GM12878 (cell line): ENCODE measurements at regions not wholly inside any gene's neighbourhood (a gene's known extent, or its start where the extent isn't known, plus 50 kb on each side); places are given as distances from the start of the nearest gene placed in this dataset.

ENCODE experiments used
- ATAC-seq: fragments of 200-7000 bp; cut with Tn5 transposase; 3 replicates; pipeline ENCODE4 v1.9.1; 2020; ENCODE audit warnings: mild to moderate bottlenecking, moderate library complexity
- BruUV-seq: library from RNA; stranded (reverse); fragments of 400-500 nt; replicated peaks from 2 replicates; lab custom pipeline; 2021; lab: Mats Ljungman, UMichigan
- CTCF ChIA-PET: fragments of 300-600 bp; sonication (Branson Sonifier 250); formaldehyde crosslinking; extraction: SDS; loops from one replicate; lab custom pipeline; 2021; ENCODE audit warnings: inconsistent platforms; lab: Yijun Ruan, JAX
- POLR2A ChIA-PET: fragments of 350-600 bp; formaldehyde crosslinking; extraction: SDS; loops from one replicate; lab custom pipeline; 2021; ENCODE audit warnings: inconsistent platforms; lab: Charles Lee
- RAD21 ChIA-PET: fragments of 300-600 bp; sonication (Branson Sonifier 250); formaldehyde crosslinking; loops from one replicate; lab custom pipeline; 2023; ENCODE audit warnings: antibody characterized with exemption; ENCODE audit not compliant: unreplicated experiment; lab: Charles Lee
- SMC1A ChIA-PET: fragments of 300-600 bp; sonication (Branson Sonifier 250); formaldehyde crosslinking; loops from one replicate; lab custom pipeline; 2023; ENCODE audit not compliant: unreplicated experiment, uncharacterized antibody; lab: Charles Lee
- DNase-seq: peaks from one replicate; pipeline ENCODE4 v3.0.0-alpha.2; 2011; ENCODE audit warnings: low read depth, low spot score
- FAIRE-seq: peaks from 3 replicates; lab custom pipeline; 2011; peaks lifted over from hg19 to GRCh38; lab: Jason Lieb, UNC
- H2AFZ ChIP-seq: 2 replicates; pipeline ENCODE4 v1.6.0; 2011; ENCODE audit warnings: low read depth, low read length, control low read depth; ENCODE audit not compliant: control insufficient read depth
- H3K27ac ChIP-seq: 2 replicates; pipeline ENCODE4 v1.5.1; 2011; ENCODE audit warnings: control low read depth; ENCODE audit not compliant: control insufficient read depth, insufficient read depth
- H3K27me3 ChIP-seq, 2 experiments: replicated peaks in 1 of 2; 2 replicates each; pipeline versions ENCODE4 v1.6.0 to v1.6.1; 2011; ENCODE audit warnings: low read length in 1 of 2; ENCODE audit not compliant: control insufficient read depth in 2 of 2, insufficient read depth in 2 of 2
- H3K36me3 ChIP-seq, 2 experiments: 2 replicates each; pipeline ENCODE4 v1.5.1; 2011; ENCODE audit warnings: low read length in 1 of 2; ENCODE audit not compliant: control insufficient read depth in 2 of 2, insufficient read depth in 2 of 2
- H3K4me1 ChIP-seq: 2 replicates; pipeline ENCODE4 v1.6.1; 2011; ENCODE audit warnings: mild to moderate bottlenecking, low read length, moderate library complexity, mixed read lengths; ENCODE audit not compliant: control insufficient read depth, insufficient read depth
- H3K4me2 ChIP-seq: 2 replicates; pipeline ENCODE4 v1.6.0; 2011; ENCODE audit warnings: control low read depth; ENCODE audit not compliant: control insufficient read depth, insufficient read depth
- H3K4me3 ChIP-seq: fragments of 200-600 bp; sonication (generic); 2 replicates; pipeline ENCODE4 v1.5.1; 2016
- H3K79me2 ChIP-seq: 2 replicates; pipeline ENCODE4 v1.6.0; 2011; ENCODE audit warnings: low read length; ENCODE audit not compliant: control insufficient read depth, insufficient read depth
- H3K9ac ChIP-seq: 2 replicates; pipeline ENCODE4 v1.8.0; 2011; ENCODE audit warnings: low read length, control low read depth, mixed read lengths; ENCODE audit not compliant: control insufficient read depth, insufficient read depth
- H3K9me3 ChIP-seq: replicated peaks from 3 replicates; pipeline ENCODE4 v1.5.1; 2011; ENCODE audit warnings: mild to moderate bottlenecking, low read length; ENCODE audit not compliant: control insufficient read depth, insufficient read depth
- H4K20me1 ChIP-seq: 2 replicates; pipeline ENCODE4 v1.6.0; 2011; ENCODE audit not compliant: control insufficient read depth, insufficient read depth
- CBFB ChIP-seq: IDR thresholded peaks from 2 replicates; pipeline ENCODE4 v1.6.1; 2016; ENCODE audit warnings: antibody characterized with exemption, low read depth
- CHD2 ChIP-seq: IDR thresholded peaks from 2 replicates; pipeline ENCODE4 v1.6.1; 2011; ENCODE audit warnings: low read depth, low read length, improper control_type of control experiment, borderline replicate concordance
- SMAD1 ChIP-seq: fragments of 450-650 bp; IDR thresholded peaks from 2 replicates; pipeline ENCODE4 v1.6.1; 2018; ENCODE audit warnings: mild to moderate bottlenecking, low read depth; ENCODE audit not compliant: partially characterized antibody
- SREBF2 ChIP-seq: IDR thresholded peaks from 2 replicates; pipeline ENCODE4 v1.6.1; 2012; ENCODE audit warnings: mild to moderate bottlenecking, low read length
- SUZ12 ChIP-seq: fragments of 200-600 bp; sonication (generic); IDR thresholded peaks from one replicate; pipeline ENCODE4 v1.6.1; 2018; ENCODE audit warnings: antibody characterized with exemption, mild to moderate bottlenecking; ENCODE audit not compliant: unreplicated experiment
- YBX1 ChIP-seq: fragments of 450-650 bp; IDR thresholded peaks from 2 replicates; pipeline ENCODE4 v1.6.1; 2016; ENCODE audit warnings: antibody characterized with exemption
- WGBS: methylation state at CpG from one replicate; pipeline ENCODE4 v1.1.6; 2016; ENCODE audit warnings: low lambda C conversion rate; ENCODE audit not compliant: insufficient replicate concordance, insufficient coverage; ENCODE audit errors: missing lambda C conversion rate; 5-methylcytosine and 5-hydroxymethylcytosine counted together
- in situ Hi-C: fragments of 300-500 bp; cut with MboI; formaldehyde crosslinking; loops from 9 replicates; pipeline ENCODE4 v1.14.3; 2018; ENCODE audit warnings: mixed read lengths
- intact Hi-C: fragments of 100-400 bp; cut with micrococcal nuclease; formaldehyde crosslinking; loops from one replicate; pipeline ENCODE4 v1.14.2; 2022; ENCODE audit not compliant: unreplicated experiment
- TF ChIP-seq, protein P1 (sequence below): fragments of 450-650 bp; IDR thresholded peaks from 2 replicates; pipeline ENCODE4 v1.6.1; 2017; ENCODE audit warnings: mild to moderate bottlenecking
- TF ChIP-seq, protein P2 (sequence below): IDR thresholded peaks from 2 replicates; pipeline ENCODE4 v1.6.1; 2011; ENCODE audit warnings: borderline replicate concordance, low read depth, mild to moderate bottlenecking, moderate library complexity, low read length; ENCODE audit not compliant: insufficient read depth, poor library complexity, severe bottlenecking
- TF ChIP-seq, protein P3 (sequence below): IDR thresholded peaks from 2 replicates; pipeline ENCODE4 v1.6.1; 2012; ENCODE audit warnings: improper control_type of control experiment, low read depth, low read length; ENCODE audit not compliant: insufficient replicate concordance

DNA sequence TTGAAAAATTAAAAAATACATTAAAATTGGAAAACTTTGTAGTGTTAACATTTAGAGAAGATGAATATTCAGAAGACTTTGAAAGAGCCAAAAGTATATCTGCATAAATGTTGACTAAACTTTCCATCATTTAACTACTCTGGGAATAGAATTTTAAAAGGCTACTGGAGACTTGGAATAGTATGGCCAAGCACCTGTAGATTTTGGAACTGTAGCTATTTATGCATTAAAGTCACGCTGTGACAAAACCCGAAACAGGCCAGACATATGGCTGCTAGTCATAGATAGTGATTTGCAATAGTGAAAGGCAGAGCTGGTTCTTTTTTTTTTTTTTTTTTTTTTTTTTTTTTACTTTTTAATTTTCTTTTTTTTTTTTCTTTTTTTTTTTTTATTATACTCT is 396.0 kb downstream of the SOCS6 start:
- H3K4me2 ChIP-seq = no peak overlapping the region
- no peaks in the 10 kb centered on the region for H3K27me3 ChIP-seq
- H4K20me1 ChIP-seq = no peaks in the 10 kb centered on the region
- SMC1A ChIA-PET = no interaction called here
- H3K4me1 ChIP-seq = no peaks in the 10 kb centered on the region
- ATAC-seq (no peak), DNase-seq (no peak), FAIRE-seq (no peak)
- TF ChIP-seq SMAD1 = no peak
- TF ChIP-seq, protein P1, sequence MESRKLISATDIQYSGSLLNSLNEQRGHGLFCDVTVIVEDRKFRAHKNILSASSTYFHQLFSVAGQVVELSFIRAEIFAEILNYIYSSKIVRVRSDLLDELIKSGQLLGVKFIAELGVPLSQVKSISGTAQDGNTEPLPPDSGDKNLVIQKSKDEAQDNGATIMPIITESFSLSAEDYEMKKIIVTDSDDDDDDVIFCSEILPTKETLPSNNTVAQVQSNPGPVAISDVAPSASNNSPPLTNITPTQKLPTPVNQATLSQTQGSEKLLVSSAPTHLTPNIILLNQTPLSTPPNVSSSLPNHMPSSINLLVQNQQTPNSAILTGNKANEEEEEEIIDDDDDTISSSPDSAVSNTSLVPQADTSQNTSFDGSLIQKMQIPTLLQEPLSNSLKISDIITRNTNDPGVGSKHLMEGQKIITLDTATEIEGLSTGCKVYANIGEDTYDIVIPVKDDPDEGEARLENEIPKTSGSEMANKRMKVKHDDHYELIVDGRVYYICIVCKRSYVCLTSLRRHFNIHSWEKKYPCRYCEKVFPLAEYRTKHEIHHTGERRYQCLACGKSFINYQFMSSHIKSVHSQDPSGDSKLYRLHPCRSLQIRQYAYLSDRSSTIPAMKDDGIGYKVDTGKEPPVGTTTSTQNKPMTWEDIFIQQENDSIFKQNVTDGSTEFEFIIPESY = no peak
- TF ChIP-seq, protein P2, sequence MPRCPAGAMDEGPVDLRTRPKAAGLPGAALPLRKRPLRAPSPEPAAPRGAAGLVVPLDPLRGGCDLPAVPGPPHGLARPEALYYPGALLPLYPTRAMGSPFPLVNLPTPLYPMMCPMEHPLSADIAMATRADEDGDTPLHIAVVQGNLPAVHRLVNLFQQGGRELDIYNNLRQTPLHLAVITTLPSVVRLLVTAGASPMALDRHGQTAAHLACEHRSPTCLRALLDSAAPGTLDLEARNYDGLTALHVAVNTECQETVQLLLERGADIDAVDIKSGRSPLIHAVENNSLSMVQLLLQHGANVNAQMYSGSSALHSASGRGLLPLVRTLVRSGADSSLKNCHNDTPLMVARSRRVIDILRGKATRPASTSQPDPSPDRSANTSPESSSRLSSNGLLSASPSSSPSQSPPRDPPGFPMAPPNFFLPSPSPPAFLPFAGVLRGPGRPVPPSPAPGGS = no peak
- no peak for TF ChIP-seq YBX1
- no peak for TF ChIP-seq CBFB
- TF ChIP-seq CHD2 = no peak
- no peak for TF ChIP-seq SUZ12
- TF ChIP-seq, protein P3, sequence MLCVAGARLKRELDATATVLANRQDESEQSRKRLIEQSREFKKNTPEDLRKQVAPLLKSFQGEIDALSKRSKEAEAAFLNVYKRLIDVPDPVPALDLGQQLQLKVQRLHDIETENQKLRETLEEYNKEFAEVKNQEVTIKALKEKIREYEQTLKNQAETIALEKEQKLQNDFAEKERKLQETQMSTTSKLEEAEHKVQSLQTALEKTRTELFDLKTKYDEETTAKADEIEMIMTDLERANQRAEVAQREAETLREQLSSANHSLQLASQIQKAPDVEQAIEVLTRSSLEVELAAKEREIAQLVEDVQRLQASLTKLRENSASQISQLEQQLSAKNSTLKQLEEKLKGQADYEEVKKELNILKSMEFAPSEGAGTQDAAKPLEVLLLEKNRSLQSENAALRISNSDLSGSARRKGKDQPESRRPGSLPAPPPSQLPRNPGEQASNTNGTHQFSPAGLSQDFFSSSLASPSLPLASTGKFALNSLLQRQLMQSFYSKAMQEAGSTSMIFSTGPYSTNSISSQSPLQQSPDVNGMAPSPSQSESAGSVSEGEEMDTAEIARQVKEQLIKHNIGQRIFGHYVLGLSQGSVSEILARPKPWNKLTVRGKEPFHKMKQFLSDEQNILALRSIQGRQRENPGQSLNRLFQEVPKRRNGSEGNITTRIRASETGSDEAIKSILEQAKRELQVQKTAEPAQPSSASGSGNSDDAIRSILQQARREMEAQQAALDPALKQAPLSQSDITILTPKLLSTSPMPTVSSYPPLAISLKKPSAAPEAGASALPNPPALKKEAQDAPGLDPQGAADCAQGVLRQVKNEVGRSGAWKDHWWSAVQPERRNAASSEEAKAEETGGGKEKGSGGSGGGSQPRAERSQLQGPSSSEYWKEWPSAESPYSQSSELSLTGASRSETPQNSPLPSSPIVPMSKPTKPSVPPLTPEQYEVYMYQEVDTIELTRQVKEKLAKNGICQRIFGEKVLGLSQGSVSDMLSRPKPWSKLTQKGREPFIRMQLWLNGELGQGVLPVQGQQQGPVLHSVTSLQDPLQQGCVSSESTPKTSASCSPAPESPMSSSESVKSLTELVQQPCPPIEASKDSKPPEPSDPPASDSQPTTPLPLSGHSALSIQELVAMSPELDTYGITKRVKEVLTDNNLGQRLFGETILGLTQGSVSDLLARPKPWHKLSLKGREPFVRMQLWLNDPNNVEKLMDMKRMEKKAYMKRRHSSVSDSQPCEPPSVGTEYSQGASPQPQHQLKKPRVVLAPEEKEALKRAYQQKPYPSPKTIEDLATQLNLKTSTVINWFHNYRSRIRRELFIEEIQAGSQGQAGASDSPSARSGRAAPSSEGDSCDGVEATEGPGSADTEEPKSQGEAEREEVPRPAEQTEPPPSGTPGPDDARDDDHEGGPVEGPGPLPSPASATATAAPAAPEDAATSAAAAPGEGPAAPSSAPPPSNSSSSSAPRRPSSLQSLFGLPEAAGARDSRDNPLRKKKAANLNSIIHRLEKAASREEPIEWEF = no peak
- TF ChIP-seq SREBF2 = no peak
- WGBS = 53% methylated on average over 2 of the region's 2 CpGs
- H2AFZ ChIP-seq = no peak overlapping the region
- BruUV-seq = no TSS peak
- in situ Hi-C loops (no loop called here), intact Hi-C loops (no loop called here)
- no peaks in the 10 kb centered on the region for H3K79me2 ChIP-seq
- no peak overlapping the region for H3K27ac ChIP-seq
- no peaks in the 10 kb centered on the region for H3K36me3 ChIP-seq
- no peak overlapping the region for H3K4me3 ChIP-seq
- RAD21 ChIA-PET = no interaction called here
- no peaks in the 10 kb centered on the region for H3K9me3 ChIP-seq
- POLR2A ChIA-PET = no interaction called here
- no peak overlapping the region for H3K9ac ChIP-seq
- CTCF ChIA-PET = no interaction called here
